Esophagus squamous epithelium (tissue), 5 donors: ENCODE measurements at regions not wholly inside any gene's neighbourhood (a gene's known extent, or its start where the extent isn't known, plus 50 kb on each side); places are given as distances from the start of the nearest gene placed in this dataset.

ENCODE experiments used
- DNase-seq: peaks from one replicate; lab custom pipeline; 2025; lab: John Stamatoyannopoulos, UW
- H3K27ac ChIP-seq, 4 donors: fragments of 200-600 bp; sonication (generic); one replicate each; pipeline ENCODE4 v1.5.1; 2016 to 2019; ENCODE audit warnings: mild to moderate bottlenecking in 1 of 4
- H3K27me3 ChIP-seq, 4 donors: fragments of 200-600 bp; sonication (generic); 1 replicate in 3 of 4; 2 replicates in 1 of 4; pipeline versions ENCODE4 v1.5.1 to v1.6.0; 2017 to 2021; ENCODE audit warnings: antibody characterized with exemption in 1 of 4
- H3K36me3 ChIP-seq, 3 donors: fragments of 200-600 bp; sonication (generic); one replicate each; pipeline ENCODE4 v1.5.1; 2016 to 2019
- H3K4me1 ChIP-seq, 3 donors: fragments of 200-600 bp; sonication (generic); one replicate each; pipeline ENCODE4 v1.5.1; 2017 to 2019
- H3K4me3 ChIP-seq, 4 donors: fragments of 200-600 bp; sonication (generic); 1 replicate in 3 of 4; 2 replicates in 1 of 4; pipeline ENCODE4 v1.5.1; 2016 to 2019; ENCODE audit warnings: mild to moderate bottlenecking in 2 of 4, moderate library complexity in 1 of 4
- H3K9me3 ChIP-seq, 3 donors: fragments of 200-600 bp; sonication (generic); one replicate each; pipeline ENCODE4 v1.5.1; 2016 to 2019
- POLR2A ChIP-seq, 4 donors: fragments of 450-650 bp; IDR thresholded peaks; one replicate each; pipeline ENCODE4 v1.6.1; 2017; ENCODE audit warnings: antibody characterized with exemption in 4 of 4, mild to moderate bottlenecking in 4 of 4, moderate library complexity in 3 of 4
- WGBS, 2 donors: methylation state at CpG; one replicate each; pipeline ENCODE4 v1.1.5; 2018; 5-methylcytosine and 5-hydroxymethylcytosine counted together
- intact Hi-C: fragments of 100-400 bp; cut with DNase I; formaldehyde crosslinking; loops from one replicate; pipeline ENCODE4 v1.15.0; 2022
- TF ChIP-seq, protein P1 (sequence below), 6 experiments: fragments of 450-650 bp in 4 of 6; fragments of 200-600 bp in 2 of 6; sonication (generic) in 2 of 6; IDR thresholded peaks; one replicate each; pipeline ENCODE4 v1.5.1; 2016 to 2019; ENCODE audit warnings: antibody characterized with exemption in 6 of 6, mild to moderate bottlenecking in 4 of 6, moderate library complexity in 4 of 6
- donor health status: DM: yes; HTN: yes; CAD: no.

DNA sequence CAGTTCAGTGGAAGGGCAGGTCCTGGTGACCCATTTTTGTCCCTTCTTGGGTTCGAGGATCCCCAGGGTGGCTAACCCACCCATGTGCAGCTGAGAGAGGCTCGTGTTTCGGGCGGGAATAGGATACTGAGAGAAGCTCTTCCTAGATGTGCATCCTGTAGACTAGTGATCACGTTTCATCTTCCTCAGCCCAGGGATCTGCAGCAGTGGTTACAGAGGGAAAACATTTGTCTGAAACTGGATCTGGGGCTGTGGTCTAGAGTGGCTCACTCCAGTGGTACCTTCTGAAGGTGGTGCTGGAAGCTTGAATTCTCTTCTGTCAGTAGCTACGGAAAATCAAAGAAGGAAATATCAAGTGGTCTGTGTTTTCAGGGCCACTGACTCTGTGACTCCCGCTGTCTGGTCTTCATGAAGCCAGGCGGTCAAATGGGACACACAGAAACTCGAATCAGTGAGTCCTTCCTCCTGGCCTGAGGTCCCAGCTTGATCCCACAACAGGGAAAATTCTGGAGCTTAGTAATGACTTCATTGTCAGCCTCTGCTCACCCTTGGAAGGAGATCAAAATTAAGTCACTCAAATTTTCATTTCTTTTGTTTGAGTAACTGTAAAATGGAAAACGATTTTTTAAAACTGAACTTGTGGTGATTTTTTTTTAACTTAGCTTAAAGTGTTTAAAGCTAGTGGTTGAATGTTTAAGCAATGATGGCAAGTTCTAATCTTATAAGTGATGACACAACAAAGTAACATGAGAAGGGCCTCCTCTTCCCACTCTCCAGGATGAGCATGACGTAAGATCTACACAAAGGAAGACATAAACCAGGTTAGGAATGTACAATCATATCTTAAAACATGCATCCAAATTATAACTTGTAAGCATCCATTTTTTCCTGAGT lies 469.3 kb upstream of the KLF6 start:
- Histone ChIP-seq H3K27me3 (no peaks in the 10 kb centered on the region), H3K4me1 (peaks cover 0 to 9% (median 0%) of the 10 kb centered on the region in 3 donors), H3K9me3 (no peaks in the 10 kb centered on the region), H3K27ac (peak overlapping the region in 1 of 4 donors; percentile 29), H3K36me3 (no peaks in the 10 kb centered on the region), H3K4me3 (no peak overlapping the region)
- DNase-seq = no peak
- WGBS, 2 donors = 76 to 77% methylated on average over 6 to 8 of the region's 11 CpGs
- TF ChIP-seq, protein P1, sequence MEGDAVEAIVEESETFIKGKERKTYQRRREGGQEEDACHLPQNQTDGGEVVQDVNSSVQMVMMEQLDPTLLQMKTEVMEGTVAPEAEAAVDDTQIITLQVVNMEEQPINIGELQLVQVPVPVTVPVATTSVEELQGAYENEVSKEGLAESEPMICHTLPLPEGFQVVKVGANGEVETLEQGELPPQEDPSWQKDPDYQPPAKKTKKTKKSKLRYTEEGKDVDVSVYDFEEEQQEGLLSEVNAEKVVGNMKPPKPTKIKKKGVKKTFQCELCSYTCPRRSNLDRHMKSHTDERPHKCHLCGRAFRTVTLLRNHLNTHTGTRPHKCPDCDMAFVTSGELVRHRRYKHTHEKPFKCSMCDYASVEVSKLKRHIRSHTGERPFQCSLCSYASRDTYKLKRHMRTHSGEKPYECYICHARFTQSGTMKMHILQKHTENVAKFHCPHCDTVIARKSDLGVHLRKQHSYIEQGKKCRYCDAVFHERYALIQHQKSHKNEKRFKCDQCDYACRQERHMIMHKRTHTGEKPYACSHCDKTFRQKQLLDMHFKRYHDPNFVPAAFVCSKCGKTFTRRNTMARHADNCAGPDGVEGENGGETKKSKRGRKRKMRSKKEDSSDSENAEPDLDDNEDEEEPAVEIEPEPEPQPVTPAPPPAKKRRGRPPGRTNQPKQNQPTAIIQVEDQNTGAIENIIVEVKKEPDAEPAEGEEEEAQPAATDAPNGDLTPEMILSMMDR (IDR thresholded peaks at IDR 0.05) = no peak
- intact Hi-C loops = no loop called here

DNA sequence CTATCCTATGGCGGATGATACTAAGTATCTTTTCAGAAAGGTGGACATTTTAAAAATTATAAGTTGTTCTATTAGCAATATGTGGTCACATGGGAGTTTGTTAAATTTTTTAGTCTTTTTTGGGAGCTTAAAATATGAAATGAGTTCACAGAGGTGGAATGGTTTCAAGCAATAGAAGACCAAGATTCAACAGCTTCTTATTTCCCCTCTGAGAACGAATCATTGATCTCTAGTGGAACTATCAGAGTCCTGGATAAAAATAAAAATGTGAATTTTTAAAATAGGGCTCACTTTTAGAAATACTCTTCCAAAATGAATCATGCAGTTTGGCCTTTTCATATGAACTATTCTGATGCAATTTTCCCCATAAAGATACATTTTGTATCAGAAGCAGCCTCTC lies 467.7 kb upstream of the KLF6 start:
- TF ChIP-seq, protein P1 (IDR thresholded peaks at IDR 0.05) = no peak
- TF ChIP-seq POLR2A (IDR thresholded peaks at IDR 0.05) = no peak
- Histone ChIP-seq H3K4me3 (no peak overlapping the region), H3K27me3 (no peaks in the 10 kb centered on the region), H3K9me3 (no peaks in the 10 kb centered on the region), H3K4me1 (peaks cover 0 to 9% (median 0%) of the 10 kb centered on the region in 3 donors), H3K36me3 (no peaks in the 10 kb centered on the region), H3K27ac (no peak overlapping the region)
- no peak for DNase-seq
- WGBS, 2 donors = 85 to 100% methylated on average over 2 of the region's 2 CpGs
- intact Hi-C loops = no loop called here

DNA sequence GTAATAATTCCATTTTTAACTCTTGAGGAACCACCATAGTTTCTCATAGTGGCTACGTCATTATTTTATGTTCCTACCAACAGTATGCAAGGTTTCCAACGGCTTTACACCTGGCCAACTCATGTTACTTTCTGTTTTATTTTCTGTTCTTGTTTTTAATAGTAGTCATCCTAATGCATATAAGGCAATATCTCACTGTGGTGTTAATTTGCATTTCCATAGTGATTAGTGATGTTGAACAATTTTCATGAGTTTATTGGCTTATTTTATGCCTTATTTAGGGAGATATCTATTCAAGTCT lies 465.5 kb upstream of the KLF6 start:
- Histone ChIP-seq H3K4me1 (peaks cover 0 to 15% (median 3%) of the 10 kb centered on the region in 3 donors), H3K27me3 (no peaks in the 10 kb centered on the region), H3K36me3 (no peaks in the 10 kb centered on the region), H3K9me3 (no peaks in the 10 kb centered on the region), H3K4me3 (no peak overlapping the region), H3K27ac (no peak overlapping the region)
- 76 to 78% methylated on average over 2 of the region's 2 CpGs for WGBS, 2 donors
- DNase-seq = no peak
- intact Hi-C loops = no loop called here
- no peak for TF ChIP-seq POLR2A (IDR thresholded peaks at IDR 0.05)
- TF ChIP-seq, protein P1 (IDR thresholded peaks at IDR 0.05) = no peak

DNA sequence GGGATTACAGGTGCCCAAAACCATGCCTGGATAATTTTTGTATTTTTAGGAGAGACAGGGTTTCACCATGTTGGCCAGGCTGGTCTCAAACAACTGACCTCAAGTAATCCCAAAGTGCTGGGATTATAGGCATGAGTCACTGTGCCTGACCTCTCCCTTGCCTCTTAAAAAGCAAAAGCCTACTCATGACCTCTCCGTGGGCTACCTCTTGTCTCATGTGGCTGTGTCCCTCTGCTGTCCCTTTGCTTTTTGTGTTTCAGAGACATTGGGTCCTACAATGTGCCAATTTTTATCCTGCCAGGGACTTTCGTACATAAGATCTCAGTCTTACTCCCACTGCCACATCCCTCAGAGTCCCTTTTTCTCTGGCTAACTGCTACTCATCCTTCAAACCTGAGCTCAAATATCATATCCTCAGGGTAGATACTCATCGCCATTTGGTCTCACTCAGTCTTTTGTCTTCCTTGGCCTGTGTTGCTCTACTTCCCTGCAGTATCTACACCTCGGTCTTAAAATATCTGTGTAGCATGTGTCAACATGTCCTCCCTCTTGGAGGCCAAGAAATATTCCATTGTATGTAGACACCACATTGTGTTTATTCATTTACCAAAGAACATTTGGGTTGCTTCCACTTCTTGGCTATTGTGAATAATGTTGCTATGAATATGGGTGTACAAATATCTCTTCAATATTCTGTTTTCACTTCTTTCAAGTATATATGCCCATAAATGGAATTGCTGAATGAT lies 465.0 kb upstream of the KLF6 start:
- 45 to 64% methylated on average over 4 of the region's 4 CpGs for WGBS, 2 donors
- no peak for TF ChIP-seq POLR2A (IDR thresholded peaks at IDR 0.05)
- TF ChIP-seq, protein P1 (IDR thresholded peaks at IDR 0.05) = no peak

DNA sequence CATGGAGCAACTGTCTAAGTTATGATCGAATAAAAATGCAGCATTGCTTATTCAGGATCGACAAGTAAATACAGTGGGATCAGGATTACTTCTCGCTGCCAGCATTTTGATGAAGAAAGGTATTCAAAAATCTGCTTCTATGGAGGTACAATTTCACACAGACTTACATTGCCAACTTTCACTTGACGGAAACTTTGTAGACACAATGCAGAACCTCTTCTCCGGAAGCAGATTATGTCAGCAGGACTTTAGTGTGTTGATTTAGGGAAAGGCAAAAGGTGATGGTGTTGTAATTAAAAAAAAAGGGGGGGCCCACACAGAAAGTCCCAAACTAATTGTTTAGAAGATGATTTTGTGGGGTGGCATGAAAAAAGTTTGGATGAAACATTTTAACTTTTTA lies 462.4 kb upstream of the KLF6 start:
- WGBS, 2 donors = 62 to 82% methylated on average over 5 of the region's 5 CpGs
- Histone ChIP-seq H3K27ac (peak overlapping the region in 2 of 4 donors; percentile 3 to 22), H3K36me3 (no peaks in the 10 kb centered on the region), H3K4me3 (no peak overlapping the region), H3K9me3 (no peaks in the 10 kb centered on the region), H3K4me1 (peaks cover 0 to 35% (median 9%) of the 10 kb centered on the region in 3 donors), H3K27me3 (no peaks in the 10 kb centered on the region)
- TF ChIP-seq POLR2A (IDR thresholded peaks at IDR 0.05) = no peak
- TF ChIP-seq, protein P1 (IDR thresholded peaks at IDR 0.05) = no peak
- no peak for DNase-seq
- intact Hi-C loops = no loop called here

More for the DNA sequence above, 465.0 kb upstream of the KLF6 start:
- Histone ChIP-seq H3K9me3 (no peaks in the 10 kb centered on the region), H3K36me3 (no peaks in the 10 kb centered on the region), H3K4me3 (no peak overlapping the region), H3K27ac (no peak overlapping the region), H3K4me1 (peaks cover 0 to 15% (median 3%) of the 10 kb centered on the region in 3 donors), H3K27me3 (no peaks in the 10 kb centered on the region)
- intact Hi-C loops = no loop called here
- DNase-seq = no peak
